GM19467 (cell line): ENCODE measurements at regions not wholly inside any gene's neighbourhood (a gene's known extent, or its start where the extent isn't known, plus 50 kb on each side); places are given as distances from the start of the nearest gene placed in this dataset.
A peak's percentile ranks its signal among the peaks of the same experiment; 100 is the strongest.
"Not testable (repeated sequence)": the region's sequence is repeated elsewhere in the genome, so short reads cannot be mapped to it uniquely, and the experiment has no call there.

Experiments
- ATAC-seq: cut with Tn5 transposase; IDR thresholded peaks from one replicate; pipeline ENCODE4 v1.9.1; 2021; ENCODE audit warnings: mild to moderate bottlenecking, moderate library complexity; ENCODE audit not compliant: unreplicated experiment

DNA sequence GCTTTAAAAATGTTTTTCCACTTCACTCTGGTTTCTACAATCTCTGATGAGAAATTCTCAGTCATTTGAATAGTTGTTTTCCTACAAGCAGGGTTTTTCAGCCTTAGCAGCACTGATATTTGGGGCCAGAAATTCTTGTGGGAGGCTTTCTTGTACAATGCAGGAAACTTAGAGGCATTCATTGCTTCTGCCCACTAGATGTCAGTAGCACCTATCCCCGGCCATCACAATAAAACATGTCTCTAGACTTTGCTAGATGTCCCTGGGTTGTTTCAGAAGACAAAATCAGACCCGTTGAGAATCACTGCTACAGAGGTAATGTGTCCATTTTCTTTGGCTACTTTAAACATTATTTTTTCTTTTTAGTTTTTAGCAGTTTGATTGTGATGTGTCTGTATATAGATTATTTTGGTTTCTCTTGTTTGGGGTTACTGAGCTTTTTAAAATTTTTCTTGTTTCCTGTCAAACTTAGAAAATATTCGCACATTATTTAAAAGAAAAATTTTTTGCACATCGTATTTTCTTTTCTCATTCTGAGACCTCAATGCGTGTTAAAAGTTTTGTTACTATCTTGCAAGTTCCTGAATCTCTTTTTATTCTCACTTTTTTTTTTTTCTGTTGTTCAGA is 60.8 kb upstream of the CCDC179 start:
- ATAC-seq = peak; percentile 97

DNA sequence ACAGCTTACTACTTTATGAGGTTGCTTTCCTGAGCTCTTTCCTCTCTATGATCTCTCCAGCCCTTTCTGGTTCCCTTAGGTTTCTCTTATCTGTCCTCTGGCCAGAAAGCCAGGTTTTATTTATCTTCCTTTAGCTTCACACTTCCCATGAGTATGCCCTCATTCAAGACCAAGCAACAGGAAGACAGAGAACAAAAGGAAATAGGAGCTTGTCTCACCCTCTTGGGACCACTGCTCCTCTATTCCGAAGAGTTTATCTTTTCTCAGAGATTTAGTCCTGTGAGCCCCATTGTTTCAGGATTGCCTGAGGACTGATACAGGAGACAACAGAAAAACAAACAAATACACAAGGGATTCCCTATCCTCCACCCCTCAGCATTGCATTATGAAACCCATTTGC is 62.4 kb upstream of the CCDC179 start:
- no peak for ATAC-seq

DNA sequence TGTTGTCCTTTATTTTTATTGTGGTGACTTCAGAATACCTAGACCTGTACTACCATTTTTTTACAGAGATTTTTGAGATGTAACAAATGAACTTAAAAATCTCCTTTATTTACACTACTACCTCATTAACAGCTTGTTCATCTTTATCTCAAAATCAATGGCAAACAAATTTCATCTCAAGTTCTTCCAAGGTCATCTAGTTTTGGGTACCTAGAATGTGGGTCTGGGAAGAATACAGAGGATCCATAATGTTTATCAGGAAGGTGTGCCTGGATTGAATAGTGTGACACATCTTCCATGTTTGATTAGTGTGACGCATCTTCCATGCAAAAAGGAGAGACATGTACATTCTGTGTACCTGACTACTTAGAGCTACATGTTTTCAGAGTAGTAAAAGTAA is 63.3 kb upstream of the CCDC179 start:
- ATAC-seq = no peak

DNA sequence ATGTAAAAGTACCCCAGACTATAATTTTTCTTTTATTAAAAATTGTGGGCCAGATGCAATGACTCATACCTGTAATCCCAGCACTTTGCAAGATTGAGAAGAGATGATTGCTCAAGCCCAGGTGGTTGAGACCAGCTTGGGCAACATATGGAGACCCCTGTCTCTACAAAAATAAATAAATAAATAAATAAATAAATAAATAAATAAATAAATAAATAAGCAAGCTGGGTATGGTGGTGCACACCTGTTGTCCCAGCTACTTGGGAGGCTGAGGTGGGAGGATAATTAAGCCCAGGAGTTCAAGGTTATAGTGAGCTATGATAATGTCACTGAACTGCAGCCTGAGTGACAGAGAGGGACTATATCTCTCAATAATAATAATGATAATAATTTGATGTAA is 66.1 kb upstream of the CCDC179 start:
- no peak for ATAC-seq

DNA sequence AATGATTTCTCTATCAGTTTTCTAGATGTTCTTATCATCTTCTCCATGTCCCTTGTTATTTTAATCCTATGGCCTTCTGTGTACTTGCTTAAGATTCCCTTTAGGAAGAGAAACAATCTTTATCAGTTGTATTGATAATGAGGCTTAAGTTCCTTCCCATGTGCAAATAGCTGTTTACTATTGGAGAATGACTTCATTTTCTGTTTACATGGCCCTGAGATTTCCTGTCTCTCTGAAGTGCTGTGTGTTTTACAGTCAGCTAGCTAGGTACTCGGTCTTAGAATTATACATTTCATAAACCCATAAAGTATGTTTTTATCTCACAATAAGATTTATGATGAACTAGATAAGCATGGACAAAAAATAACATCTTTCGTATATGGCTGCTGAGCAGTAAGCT is 67.5 kb upstream of the CCDC179 start:
- no peak for ATAC-seq

DNA sequence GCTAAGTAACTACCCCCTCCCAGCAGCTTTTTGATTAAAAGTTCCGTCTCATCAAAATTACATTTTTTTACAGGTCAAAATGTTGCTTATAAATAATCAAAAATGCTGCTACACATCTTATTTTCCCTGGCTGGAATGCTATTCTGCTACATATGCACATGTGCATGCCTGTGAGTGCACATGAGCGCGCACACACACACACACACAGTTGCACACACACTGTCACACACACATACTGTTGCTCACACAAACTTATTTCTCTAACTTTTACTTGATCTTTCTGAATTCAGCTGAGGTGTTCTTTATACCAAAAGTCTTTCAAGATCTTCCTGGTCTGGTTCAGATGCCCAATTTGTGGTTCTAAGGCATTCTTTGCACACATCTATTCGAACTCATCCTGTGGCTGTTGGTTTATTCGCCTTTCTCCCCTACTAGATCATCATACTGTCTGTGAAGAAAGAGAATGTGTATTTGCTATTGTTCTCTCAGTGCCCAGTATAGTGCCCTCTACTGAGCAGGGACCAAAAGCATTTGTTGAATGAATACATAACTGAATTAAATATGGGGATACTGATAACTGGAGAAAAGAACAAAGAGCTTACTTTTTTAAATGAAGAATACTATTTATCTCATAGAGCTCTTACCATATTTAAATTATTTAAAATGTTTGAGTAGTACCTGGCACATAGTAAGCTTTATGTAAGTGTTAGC is 68.1 kb upstream of the CCDC179 start:
- no peak for ATAC-seq

DNA sequence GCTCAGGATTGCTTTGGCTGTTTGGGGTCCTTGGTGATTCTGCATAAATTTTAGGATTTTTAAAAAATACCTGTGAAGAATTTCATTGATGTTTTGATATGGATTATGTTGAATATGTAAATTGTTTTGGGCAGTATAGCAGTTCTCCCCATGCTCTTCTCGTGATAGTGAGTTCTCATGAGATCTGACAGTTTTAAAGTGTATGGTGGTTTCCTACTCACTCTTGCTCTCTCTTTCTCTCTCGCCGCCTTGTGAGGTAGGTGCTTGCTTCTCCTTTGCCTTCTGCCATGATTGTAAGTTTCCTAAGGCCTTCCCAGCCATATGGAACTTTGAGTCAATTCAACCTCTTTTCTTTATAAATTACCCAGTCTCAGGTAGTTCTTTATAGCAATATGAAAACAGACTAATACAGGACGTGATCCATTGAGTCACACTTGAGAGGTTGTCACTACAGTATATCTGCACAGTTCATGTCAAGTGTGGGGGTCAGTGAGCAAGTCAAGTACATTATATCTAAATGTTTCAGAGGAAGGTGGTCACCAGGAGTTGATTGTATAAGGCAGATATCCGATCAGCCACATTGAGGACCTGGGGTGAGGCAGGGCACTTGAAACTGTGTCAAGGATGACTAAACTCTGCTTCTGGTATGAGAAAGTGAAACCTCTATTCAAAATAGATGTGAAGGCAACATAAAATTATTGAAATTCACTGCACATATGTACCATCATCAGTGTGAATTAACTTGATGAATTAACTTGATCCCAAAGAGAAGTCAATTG is 70.7 kb upstream of the CCDC179 start:
- peak; percentile 95 for ATAC-seq

DNA sequence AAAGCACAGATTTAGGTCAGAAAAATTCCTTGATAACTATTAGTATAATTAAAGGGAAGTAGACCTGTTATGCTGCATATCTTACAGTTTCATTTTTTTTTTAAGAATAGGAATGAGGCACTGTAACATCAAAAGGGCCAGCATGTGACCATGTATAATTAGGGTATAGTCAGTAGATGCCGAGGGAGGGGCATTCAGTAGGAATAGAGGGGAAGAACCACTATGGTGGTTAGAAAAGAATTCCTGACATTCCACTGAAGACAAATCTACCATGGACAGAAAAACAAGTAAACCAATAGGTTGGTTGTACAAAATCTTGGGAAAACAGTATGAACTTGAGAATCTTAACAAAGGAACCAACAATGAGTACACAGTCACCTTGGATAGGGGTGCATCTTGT is 78.4 kb upstream of the CCDC179 start:
- no peak for ATAC-seq

DNA sequence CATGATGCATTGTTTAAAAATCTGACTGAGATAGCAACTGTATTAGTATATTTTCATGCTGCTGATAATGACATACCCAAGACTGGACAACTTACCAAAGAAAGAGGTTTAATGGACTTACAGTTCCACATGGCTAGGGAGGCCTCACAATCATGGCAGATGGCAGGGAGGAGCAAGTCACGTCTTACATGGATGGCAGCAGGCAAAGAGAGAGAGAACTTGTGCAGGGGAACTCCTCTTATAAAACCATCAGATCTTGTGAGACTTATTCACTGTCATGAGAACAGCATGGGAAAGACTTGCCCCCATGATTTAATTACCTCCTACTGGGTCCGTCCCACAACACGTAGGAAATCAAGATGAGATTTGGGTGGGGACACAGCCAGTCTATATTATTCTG is 81.3 kb upstream of the CCDC179 start:
- not testable (repeated sequence) for ATAC-seq

DNA sequence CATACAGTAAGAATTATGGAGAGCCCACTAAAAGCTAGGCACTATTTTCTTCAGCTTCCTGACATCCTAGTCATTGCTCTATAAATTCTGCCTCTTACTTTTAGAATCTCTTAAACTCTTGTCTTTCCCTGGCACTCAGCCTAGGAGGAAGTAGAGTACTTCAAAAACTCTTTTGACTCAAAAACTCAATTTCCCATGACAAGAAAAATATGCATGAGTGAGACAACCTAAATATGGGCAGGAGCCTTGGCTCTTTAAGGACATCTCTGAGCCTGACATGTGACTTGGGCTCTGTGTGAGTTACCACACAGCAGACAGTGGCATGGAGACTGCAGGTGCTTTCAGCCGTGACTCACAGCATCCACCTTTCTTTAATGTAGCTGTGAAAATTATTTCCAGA is 97.5 kb upstream of the CCDC179 start:
- ATAC-seq = no peak

DNA sequence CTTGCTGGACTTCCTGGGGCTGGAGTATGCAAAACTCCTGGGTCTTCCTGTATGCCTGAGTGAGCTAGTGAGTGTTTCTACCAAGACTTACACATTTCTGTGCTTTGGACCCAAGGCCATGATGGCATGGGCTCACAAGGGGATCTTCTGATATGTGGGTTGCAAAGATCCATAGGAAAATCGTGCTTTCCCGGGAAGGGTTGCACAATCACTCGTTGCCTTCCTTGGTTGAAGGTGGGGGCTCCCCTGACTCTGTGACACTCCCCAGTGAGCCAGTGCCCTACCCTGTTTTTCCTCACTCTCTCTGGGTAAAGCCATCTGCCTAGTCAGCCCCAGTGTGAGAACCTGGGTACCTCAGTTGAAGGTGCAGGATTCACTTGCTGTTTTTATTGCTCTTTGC is 114.0 kb upstream of the CCDC179 start:
- ATAC-seq = no peak

DNA sequence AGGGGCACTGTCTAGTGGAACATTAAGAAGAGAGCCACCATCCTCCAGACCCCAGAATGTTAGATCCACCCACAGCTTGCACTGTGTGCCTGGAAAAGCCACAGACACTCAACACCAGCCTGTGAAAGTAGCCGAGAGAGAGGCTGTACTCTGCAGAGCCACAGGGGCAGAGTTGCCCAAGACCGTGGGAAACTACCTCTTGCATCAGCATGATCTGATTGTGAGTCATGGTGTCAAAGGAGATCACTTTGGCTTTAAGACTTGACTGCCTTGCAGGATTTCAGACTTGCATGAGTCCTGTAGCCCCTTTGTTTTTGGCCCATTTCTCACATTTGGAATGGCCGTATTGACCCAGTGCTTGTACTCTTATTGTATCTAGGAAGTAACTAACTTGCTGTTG is 115.9 kb upstream of the CCDC179 start:
- ATAC-seq = no peak

DNA sequence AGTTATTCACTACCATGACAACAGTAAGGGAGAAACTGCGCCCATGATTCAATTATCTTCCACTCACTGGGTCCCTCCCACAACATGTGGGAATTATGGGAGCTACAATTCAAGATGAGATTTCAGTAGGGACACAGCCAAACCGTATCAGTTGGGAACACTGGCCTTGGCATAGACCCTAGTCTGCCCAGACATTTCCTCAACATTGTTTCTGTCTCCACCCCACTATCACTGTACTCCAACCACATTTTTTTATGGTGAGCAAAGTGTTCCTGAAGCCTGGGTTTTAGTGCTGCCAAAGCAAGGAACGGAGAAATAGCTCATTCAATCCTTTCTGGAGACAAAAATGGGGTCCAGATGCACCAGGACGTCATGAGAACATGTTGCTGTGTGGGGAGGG is 122.6 kb upstream of the CCDC179 start:
- no peak for ATAC-seq

DNA sequence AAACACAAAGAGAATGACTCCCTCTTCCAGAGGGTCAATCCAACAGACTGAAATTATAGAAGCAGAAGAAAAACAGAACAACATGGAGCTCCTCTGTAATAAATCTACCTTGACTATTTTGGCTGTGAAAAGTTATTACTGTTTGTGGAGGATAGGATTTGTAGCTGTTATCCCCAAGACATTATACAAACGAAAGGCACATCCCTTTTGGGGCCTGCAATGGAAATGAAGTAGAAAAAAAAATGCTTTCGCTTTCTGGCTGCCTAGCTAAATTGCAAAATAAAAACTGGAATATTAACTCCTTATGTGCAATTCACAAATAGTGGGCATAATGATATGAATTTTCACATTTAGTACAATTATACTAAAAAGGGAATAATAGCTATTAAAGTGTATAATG is 123.8 kb upstream of the CCDC179 start:
- no peak for ATAC-seq

DNA sequence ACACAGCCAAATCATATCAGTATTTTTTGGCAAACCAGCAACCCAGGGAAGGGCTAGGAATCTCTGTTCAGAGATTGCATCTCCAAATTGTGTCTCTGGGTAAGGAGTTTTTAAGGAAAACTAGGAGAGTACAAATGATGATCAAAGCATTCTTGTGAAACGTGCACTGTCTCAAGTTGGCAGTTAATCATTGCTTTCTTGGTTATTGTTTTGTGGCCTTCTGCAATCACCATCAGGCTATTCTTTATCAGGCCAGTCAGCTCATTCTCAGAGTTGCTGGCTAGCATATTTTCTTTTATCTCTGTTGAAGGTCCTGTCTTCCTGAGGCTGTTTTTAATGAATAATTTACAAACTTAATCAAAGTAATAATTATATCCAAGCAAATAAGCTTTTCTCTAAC is 129.1 kb upstream of the CCDC179 start:
- ATAC-seq = no peak

DNA sequence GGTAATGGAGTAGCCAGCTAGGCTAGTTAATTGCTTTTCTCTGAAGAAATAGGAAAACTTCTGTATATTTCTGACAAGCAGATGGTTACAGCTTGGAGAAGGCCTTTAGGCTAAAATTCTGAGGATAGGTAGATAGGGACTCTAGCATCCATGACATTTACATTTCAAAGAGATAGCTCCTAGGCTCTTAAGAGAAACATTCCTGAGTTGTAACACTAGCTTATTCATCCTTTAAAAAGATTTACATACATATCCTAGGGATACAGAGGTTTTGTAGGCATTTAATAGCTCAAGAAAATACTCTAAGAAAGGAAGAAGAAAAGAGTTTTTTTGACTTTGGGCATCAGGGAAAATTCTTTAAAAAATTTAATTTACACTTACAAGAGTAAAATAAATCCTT is 130.9 kb upstream of the CCDC179 start:
- no peak for ATAC-seq

DNA sequence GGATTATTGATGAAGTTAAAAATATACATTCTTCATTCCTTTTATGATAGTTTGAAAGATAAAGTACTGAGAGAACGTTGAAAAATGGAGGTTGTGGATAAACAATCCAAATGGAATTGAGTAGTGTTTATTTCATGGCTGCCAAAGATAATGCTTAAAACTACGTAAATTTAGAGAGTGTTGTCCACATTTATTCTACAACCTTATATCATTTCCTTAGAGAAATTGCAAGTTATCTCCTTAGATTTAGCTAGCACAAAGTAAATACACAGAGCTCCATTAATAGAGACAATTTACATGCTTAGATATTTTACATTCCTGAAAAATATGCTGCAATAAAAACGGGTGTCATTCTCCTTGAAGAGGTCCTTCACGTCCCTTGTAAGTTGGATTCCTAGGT is 146.5 kb upstream of the CCDC179 start:
- ATAC-seq = no peak

DNA sequence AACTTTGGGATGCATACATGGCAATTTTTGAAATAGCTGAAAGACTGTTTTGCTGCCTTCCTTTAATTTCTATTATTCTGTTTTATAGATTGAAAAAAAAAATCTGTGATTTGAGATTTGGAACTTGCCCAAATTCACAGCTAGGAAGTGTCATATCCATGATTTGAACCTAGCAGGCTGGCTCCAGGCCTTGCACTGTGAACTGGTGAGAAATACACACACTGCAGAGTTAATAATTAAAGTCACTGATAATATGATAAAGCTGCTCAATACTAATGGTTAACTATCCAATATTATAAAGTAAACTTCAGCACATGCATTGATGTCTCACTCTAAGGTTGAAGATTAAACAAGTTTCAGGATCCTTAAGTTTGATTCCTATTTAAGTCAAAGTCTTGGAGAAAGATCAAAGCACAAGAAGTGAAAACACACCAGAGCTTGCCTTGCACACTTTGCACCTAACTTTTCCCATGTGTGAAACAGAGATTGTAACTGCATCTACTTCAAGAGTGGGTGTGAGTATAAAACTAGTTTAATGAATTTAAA is 150.6 kb upstream of the CCDC179 start:
- ATAC-seq = no peak

DNA sequence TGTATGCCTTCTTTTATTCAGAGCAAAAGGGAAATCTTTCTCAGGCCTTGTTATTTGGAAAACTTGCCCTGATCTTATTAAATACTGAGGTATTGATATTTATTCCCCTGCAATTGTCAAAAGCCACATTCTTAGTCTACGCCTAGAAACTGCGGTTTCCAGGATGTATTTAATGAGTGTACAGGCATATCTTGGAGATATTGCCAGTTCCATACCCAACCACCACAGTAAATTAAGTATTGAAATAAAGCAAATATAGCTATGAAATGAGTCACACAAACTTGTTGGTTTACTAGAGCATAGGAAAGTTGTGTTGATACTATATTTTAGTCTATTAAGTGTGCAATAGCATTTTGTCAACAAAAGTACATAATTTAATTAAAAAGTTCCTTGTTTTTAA is 152.7 kb upstream of the CCDC179 start:
- ATAC-seq = no peak

DNA sequence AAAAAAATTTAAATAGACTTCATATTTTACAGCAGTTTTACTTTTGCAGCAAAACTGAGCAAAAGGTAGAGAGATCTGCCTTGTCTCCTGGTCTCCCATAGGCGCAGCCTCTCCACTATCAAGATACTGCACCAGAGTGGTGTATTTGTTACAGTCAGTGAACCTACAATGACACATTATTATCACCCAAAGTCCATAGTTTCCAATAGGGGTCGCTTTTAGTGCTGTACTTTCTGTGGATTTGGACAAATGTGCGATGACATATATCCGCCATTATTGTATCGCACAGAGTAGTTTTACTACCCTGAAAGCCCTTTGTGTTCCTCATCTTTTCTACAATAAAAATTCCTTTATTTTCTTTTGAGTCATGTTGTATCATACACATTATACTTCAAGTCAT is 153.2 kb upstream of the CCDC179 start:
- ATAC-seq = no peak

DNA sequence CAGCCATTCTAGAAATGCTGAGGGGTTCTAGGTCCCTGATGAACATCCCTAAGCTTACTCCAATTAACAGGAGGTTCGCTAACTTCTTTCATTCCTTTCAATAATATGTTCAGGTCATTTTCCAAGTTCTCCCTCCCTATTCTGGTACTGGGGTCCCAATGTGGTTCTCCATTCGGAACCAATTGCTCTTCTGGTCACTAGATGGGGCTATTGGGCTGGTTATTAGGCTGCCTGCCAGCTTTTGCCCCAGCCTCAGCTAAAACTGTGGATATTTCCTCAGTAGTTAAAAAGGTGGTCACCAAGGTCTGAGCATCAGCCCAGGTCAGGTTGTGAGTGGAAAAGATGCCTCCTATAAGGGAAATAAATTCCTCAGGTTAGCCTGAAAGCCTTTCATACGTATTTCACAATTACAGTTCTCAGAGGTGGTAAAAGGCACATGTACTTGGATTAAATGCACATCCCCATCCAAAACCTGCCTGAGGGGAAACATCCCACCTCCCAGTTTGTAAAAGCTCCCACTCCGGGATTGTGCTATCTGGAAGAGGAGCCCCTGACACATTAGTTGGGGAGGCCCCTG is 161.1 kb upstream of the CCDC179 start:
- peak; percentile 69 for ATAC-seq

DNA sequence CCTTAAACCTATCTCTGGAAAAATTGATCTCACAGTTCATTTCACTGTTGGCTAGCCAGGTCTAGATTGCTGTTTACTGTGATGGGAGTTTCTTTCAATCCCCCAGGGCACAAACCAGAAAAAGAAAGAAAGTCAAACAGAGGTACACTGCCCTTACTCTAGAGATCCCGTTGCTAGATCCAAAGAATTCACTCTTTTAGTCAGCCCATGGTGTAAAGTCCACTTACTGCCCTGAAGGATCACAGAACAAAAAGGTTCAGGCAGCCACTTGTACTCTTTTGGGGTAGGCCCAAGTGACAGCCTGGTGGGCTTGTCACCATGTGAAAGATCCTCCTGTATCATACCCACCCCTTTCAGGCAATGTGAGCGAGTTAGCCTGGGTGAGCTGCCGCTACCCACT is 162.6 kb upstream of the CCDC179 start:
- ATAC-seq = no peak
